DOHH2 (cell line): ENCODE measurements at regions not wholly inside any gene's neighbourhood (a gene's known extent, or its start where the extent isn't known, plus 50 kb on each side); places are given as distances from the start of the nearest gene placed in this dataset.

Experiments used
- H3F3A ChIP-seq: fragments of 200-600 bp; sonication (generic), shearing (Covaris generic); 2 replicates; pipeline ENCODE4 v1.6.0; 2016; ENCODE audit warnings: antibody characterized with exemption, mild to moderate bottlenecking; ENCODE audit not compliant: control insufficient read depth, insufficient read depth
- H3K27ac ChIP-seq: fragments of 200-600 bp; sonication (generic); 2 replicates; pipeline ENCODE4 v1.5.1; 2014; ENCODE audit warnings: low read depth, mild to moderate bottlenecking, low read length, moderate library complexity
- H3K27me3 ChIP-seq: fragments of 200-600 bp; sonication (generic); 2 replicates; pipeline ENCODE4 v1.6.1; 2014; ENCODE audit warnings: mild to moderate bottlenecking, low read length, mixed read lengths; ENCODE audit not compliant: control insufficient read depth
- H3K36me3 ChIP-seq: fragments of 200-600 bp; sonication (generic); 2 replicates; pipeline ENCODE4 v1.6.1; 2014; ENCODE audit warnings: mild to moderate bottlenecking, low read length, moderate library complexity, mixed read lengths; ENCODE audit not compliant: control insufficient read depth
- H3K4me1 ChIP-seq: fragments of 200-600 bp; sonication (generic); 2 replicates; pipeline ENCODE4 v1.6.1; 2014; ENCODE audit warnings: mild to moderate bottlenecking, low read length, mixed read lengths; ENCODE audit not compliant: control insufficient read depth
- H3K4me2 ChIP-seq: fragments of 200-600 bp; sonication (generic); 2 replicates; pipeline ENCODE4 v1.6.0; 2014; ENCODE audit warnings: mild to moderate bottlenecking, low read length, moderate library complexity
- H3K4me3 ChIP-seq: fragments of 200-600 bp; sonication (generic); 2 replicates; pipeline ENCODE4 v1.5.1; 2014; ENCODE audit warnings: mild to moderate bottlenecking, low read length, mixed read lengths
- H3K79me2 ChIP-seq: fragments of 200-600 bp; sonication (generic); 2 replicates; pipeline ENCODE4 v1.6.1; 2014; ENCODE audit warnings: mild to moderate bottlenecking, low read length, mixed read lengths; ENCODE audit not compliant: control insufficient read depth
- H3K9me2 ChIP-seq: fragments of 200-600 bp; sonication (generic); replicated peaks from 2 replicates; pipeline ENCODE4 v1.6.1; 2014; ENCODE audit warnings: mild to moderate bottlenecking, low read length, mixed read lengths; ENCODE audit not compliant: control insufficient read depth
- H3K9me3 ChIP-seq: fragments of 200-600 bp; sonication (generic); 2 replicates; pipeline ENCODE4 v1.6.1; 2014; ENCODE audit warnings: antibody characterized with exemption, low read length, mixed read lengths; ENCODE audit not compliant: control insufficient read depth, insufficient read depth
- H4K20me1 ChIP-seq: fragments of 200-600 bp; sonication (generic); 2 replicates; pipeline ENCODE4 v1.6.0; 2014; ENCODE audit warnings: low read depth, mild to moderate bottlenecking, antibody characterized with exemption, low read length, moderate library complexity; ENCODE audit not compliant: control insufficient read depth, insufficient read depth
- EZH2phosphoT487 ChIP-seq: fragments of 200-600 bp; sonication (generic); IDR thresholded peaks from 2 replicates; pipeline ENCODE4 v1.6.1; 2017; ENCODE audit warnings: borderline replicate concordance, mild to moderate bottlenecking, antibody characterized with exemption, low read length, moderate library complexity, mixed read lengths
- TF ChIP-seq, protein P1 (sequence below): fragments of 200-600 bp; sonication (generic); IDR thresholded peaks from one replicate; pipeline ENCODE4 v1.5.1; 2014; ENCODE audit warnings: antibody characterized with exemption, mild to moderate bottlenecking, low read depth, low read length; ENCODE audit not compliant: poor library complexity, severe bottlenecking

DNA sequence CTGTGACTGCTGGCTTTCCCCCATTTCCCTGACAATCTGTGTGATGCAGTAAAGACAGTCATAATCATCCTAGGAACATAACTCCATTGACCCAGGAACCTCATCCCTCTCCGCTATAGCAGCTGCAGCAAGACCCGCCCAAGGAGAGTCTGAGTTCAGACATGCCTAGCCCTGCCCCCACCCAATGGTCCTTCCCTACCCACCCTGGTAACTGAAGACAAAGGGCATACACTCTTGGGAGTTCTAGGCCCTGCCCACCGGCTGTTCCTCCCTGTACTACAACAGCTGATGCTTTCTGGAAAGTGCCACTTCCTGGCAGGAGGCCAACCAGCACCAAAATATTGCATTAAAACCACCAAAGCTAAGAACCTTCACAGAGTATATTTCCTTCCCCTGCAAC, 1035.6 kb downstream of the C4orf33 start:
- Histone ChIP-seq H3K27ac (no peak overlapping the region), H3K9me3 (no peaks in the 10 kb centered on the region), H3K9me2 (no peaks in the 10 kb centered on the region), H3K4me3 (no peak overlapping the region), H3K79me2 (no peaks in the 10 kb centered on the region), H3K4me1 (no peaks in the 10 kb centered on the region), H3F3A (no peaks in the 10 kb centered on the region), H3K36me3 (no peaks in the 10 kb centered on the region), H3K27me3 (no peaks in the 10 kb centered on the region), H4K20me1 (no peaks in the 10 kb centered on the region), H3K4me2 (no peak overlapping the region)
- TF ChIP-seq, protein P1, sequence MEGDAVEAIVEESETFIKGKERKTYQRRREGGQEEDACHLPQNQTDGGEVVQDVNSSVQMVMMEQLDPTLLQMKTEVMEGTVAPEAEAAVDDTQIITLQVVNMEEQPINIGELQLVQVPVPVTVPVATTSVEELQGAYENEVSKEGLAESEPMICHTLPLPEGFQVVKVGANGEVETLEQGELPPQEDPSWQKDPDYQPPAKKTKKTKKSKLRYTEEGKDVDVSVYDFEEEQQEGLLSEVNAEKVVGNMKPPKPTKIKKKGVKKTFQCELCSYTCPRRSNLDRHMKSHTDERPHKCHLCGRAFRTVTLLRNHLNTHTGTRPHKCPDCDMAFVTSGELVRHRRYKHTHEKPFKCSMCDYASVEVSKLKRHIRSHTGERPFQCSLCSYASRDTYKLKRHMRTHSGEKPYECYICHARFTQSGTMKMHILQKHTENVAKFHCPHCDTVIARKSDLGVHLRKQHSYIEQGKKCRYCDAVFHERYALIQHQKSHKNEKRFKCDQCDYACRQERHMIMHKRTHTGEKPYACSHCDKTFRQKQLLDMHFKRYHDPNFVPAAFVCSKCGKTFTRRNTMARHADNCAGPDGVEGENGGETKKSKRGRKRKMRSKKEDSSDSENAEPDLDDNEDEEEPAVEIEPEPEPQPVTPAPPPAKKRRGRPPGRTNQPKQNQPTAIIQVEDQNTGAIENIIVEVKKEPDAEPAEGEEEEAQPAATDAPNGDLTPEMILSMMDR, result no peak
- no peak for TF ChIP-seq EZH2phosphoT487

DNA sequence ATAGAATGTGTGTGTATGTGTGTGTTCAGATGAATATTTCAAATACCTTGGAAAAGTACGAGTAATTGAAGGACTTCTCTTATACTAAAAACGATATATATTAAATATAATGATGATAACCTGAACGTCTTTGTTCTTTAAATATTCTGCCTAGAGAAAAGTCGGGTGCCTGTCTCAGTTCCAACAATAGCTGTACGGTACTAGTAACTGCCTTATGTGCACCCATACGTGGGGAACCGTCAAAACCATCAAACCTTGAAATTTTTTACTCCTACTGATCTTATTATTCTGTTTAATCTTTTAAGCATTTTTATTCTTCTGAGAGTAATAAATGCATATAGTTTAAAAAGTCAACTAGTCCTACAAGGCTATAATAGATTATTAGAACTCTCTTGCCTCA, 1045.7 kb downstream of the C4orf33 start:
- Histone ChIP-seq H3K79me2 (no peaks in the 10 kb centered on the region), H3K4me1 (no peaks in the 10 kb centered on the region), H4K20me1 (no peaks in the 10 kb centered on the region), H3F3A (no peaks in the 10 kb centered on the region), H3K27ac (no peak overlapping the region), H3K9me2 (no peaks in the 10 kb centered on the region), H3K36me3 (no peaks in the 10 kb centered on the region), H3K27me3 (no peaks in the 10 kb centered on the region), H3K4me3 (no peak overlapping the region), H3K4me2 (no peak overlapping the region), H3K9me3 (no peaks in the 10 kb centered on the region)
- TF ChIP-seq, protein P1, result no peak
- TF ChIP-seq EZH2phosphoT487, result no peak

DNA sequence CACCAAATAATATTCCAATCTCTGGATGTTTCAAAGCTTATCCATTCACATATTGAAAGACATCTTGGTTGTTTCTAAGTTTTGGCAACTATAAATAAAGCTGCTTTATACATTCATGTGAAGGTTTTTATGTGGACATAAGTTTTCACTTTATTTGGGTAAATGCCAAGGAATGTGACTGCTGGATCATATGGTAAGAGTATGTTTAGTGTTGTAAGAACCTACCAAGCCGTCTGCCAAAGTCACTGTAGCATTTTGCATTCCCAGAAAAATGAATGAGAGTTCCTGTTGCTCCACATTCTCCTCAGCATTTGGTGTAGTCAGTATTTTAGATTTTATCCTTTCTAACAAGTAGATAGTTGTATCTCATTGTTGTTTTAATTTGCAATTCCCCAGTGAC, 1047.7 kb downstream of the C4orf33 start:
- Histone ChIP-seq H3K4me1 (no peaks in the 10 kb centered on the region), H3F3A (no peaks in the 10 kb centered on the region), H3K27me3 (no peaks in the 10 kb centered on the region), H3K4me3 (no peak overlapping the region), H3K79me2 (no peaks in the 10 kb centered on the region), H3K36me3 (no peaks in the 10 kb centered on the region), H4K20me1 (no peaks in the 10 kb centered on the region), H3K9me2 (no peaks in the 10 kb centered on the region), H3K4me2 (no peak overlapping the region), H3K27ac (no peak overlapping the region), H3K9me3 (no peaks in the 10 kb centered on the region)
- TF ChIP-seq, protein P1, result no peak

DNA sequence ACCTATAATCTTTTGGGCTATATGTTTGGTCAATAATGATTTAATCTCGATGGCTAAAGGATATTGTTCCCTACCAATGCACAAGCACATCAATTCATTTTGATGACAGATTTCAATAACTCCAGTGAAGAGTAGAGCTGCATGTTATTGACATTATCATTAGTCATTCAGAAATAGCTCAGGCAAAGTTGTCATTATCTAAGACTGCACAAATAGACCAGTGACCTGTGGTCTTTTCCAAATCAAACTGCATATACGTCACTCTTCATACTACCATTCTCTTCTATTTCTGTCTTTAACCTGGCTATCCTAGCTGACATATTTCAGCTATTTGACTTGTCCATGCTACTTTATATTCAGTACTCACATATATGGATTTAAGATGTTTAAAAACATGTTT, 1050.8 kb downstream of the C4orf33 start:
- no peak overlapping the region for H3K4me2 ChIP-seq
- no peaks in the 10 kb centered on the region for H3K9me3 ChIP-seq
- no peaks in the 10 kb centered on the region for H3K36me3 ChIP-seq
- no peaks in the 10 kb centered on the region for H3F3A ChIP-seq
- H3K4me3 ChIP-seq, result no peak overlapping the region
- no peaks in the 10 kb centered on the region for H3K79me2 ChIP-seq
- H4K20me1 ChIP-seq, result no peaks in the 10 kb centered on the region
- no peaks in the 10 kb centered on the region for H3K9me2 ChIP-seq
- no peak overlapping the region for H3K27ac ChIP-seq
- no peaks in the 10 kb centered on the region for H3K27me3 ChIP-seq
- no peaks in the 10 kb centered on the region for H3K4me1 ChIP-seq
- TF ChIP-seq, protein P1, result no peak
- TF ChIP-seq EZH2phosphoT487, result no peak
